Loucy (cell line): ENCODE measurements at regions not wholly inside any gene's neighbourhood (a gene's known extent, or its start where the extent isn't known, plus 50 kb on each side); places are given as distances from the start of the nearest gene placed in this dataset.

Experiments
- H2AFZ ChIP-seq: fragments of 200-600 bp; sonication (generic); 2 replicates; pipeline ENCODE4 v1.6.0; 2016; ENCODE audit warnings: antibody characterized with exemption, mild to moderate bottlenecking, low read length, moderate library complexity
- H3F3A ChIP-seq: fragments of 200-600 bp; 2 replicates; pipeline ENCODE4 v1.6.0; 2016; ENCODE audit warnings: antibody characterized with exemption, low read depth, mild to moderate bottlenecking
- H3K27me3 ChIP-seq: fragments of 200-600 bp; sonication (generic); 2 replicates; pipeline ENCODE4 v1.6.1; 2014; ENCODE audit warnings: low read length, mild to moderate bottlenecking; ENCODE audit not compliant: insufficient read depth, poor library complexity, severe bottlenecking
- H3K36me3 ChIP-seq: fragments of 200-600 bp; sonication (generic); 2 replicates; pipeline ENCODE4 v1.6.1; 2016; ENCODE audit warnings: low read length; ENCODE audit not compliant: insufficient read depth
- H3K4me1 ChIP-seq: fragments of 200-600 bp; sonication (generic); 2 replicates; pipeline ENCODE4 v1.5.1; 2014; ENCODE audit warnings: low read length, mild to moderate bottlenecking; ENCODE audit not compliant: insufficient read depth, poor library complexity, severe bottlenecking
- H3K4me2 ChIP-seq: fragments of 200-600 bp; sonication (generic); 2 replicates; pipeline ENCODE4 v1.6.0; 2014; ENCODE audit warnings: antibody characterized with exemption, low read length, low read depth, mild to moderate bottlenecking; ENCODE audit not compliant: poor library complexity, severe bottlenecking
- H3K4me3 ChIP-seq: fragments of 200-600 bp; sonication (generic); 2 replicates; pipeline ENCODE4 v1.5.1; 2014; ENCODE audit warnings: low read length, mild to moderate bottlenecking, mixed read lengths; ENCODE audit not compliant: poor library complexity, severe bottlenecking
- H3K79me2 ChIP-seq: fragments of 200-600 bp; sonication (generic); 2 replicates; pipeline ENCODE4 v1.6.1; 2014; ENCODE audit warnings: low read length; ENCODE audit not compliant: insufficient read depth
- H3K9ac ChIP-seq: fragments of 200-600 bp; sonication (generic); 2 replicates; pipeline ENCODE4 v1.6.0; 2014; ENCODE audit warnings: mild to moderate bottlenecking, low read depth, low read length, moderate library complexity; ENCODE audit not compliant: poor library complexity, severe bottlenecking
- H3K9me2 ChIP-seq: fragments of 200-600 bp; sonication (generic); replicated peaks from 2 replicates; pipeline ENCODE4 v1.6.1; 2016; ENCODE audit warnings: low read depth, low read length, mixed read lengths
- H3K9me3 ChIP-seq: fragments of 200-600 bp; sonication (generic); 2 replicates; pipeline ENCODE4 v1.6.1; 2014; ENCODE audit warnings: mild to moderate bottlenecking, antibody characterized with exemption, low read length, low read depth; ENCODE audit not compliant: insufficient read depth
- H4K20me1 ChIP-seq: fragments of 200-600 bp; sonication (generic); 2 replicates; pipeline ENCODE4 v1.6.0; 2014; ENCODE audit warnings: antibody characterized with exemption, low read length, mild to moderate bottlenecking; ENCODE audit not compliant: insufficient read depth, poor library complexity, severe bottlenecking
- EZH2phosphoT487 ChIP-seq: fragments of 200-600 bp; IDR thresholded peaks from 2 replicates; pipeline ENCODE4 v1.6.1; 2018; ENCODE audit warnings: antibody characterized with exemption, mild to moderate bottlenecking, moderate library complexity, borderline replicate concordance
- TF ChIP-seq, protein P1 (sequence below): fragments of 200-600 bp; sonication (generic); conservative IDR thresholded peaks from 2 replicates; pipeline ENCODE4 v1.5.1; 2014; ENCODE audit warnings: mild to moderate bottlenecking, antibody characterized with exemption, low read length

- H3K4me1 ChIP-seq: no peaks in the 10 kb centered on the region
- no peaks in the 10 kb centered on the region for H4K20me1 ChIP-seq
- no peak overlapping the region for H3K4me3 ChIP-seq
- H3K9me3 ChIP-seq: no peaks in the 10 kb centered on the region
- TF ChIP-seq EZH2phosphoT487: no peak
- TF ChIP-seq, protein P1, sequence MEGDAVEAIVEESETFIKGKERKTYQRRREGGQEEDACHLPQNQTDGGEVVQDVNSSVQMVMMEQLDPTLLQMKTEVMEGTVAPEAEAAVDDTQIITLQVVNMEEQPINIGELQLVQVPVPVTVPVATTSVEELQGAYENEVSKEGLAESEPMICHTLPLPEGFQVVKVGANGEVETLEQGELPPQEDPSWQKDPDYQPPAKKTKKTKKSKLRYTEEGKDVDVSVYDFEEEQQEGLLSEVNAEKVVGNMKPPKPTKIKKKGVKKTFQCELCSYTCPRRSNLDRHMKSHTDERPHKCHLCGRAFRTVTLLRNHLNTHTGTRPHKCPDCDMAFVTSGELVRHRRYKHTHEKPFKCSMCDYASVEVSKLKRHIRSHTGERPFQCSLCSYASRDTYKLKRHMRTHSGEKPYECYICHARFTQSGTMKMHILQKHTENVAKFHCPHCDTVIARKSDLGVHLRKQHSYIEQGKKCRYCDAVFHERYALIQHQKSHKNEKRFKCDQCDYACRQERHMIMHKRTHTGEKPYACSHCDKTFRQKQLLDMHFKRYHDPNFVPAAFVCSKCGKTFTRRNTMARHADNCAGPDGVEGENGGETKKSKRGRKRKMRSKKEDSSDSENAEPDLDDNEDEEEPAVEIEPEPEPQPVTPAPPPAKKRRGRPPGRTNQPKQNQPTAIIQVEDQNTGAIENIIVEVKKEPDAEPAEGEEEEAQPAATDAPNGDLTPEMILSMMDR: no peak
- no peaks in the 10 kb centered on the region for H3F3A ChIP-seq
- H2AFZ ChIP-seq: no peak overlapping the region
- no peaks in the 10 kb centered on the region for H3K27me3 ChIP-seq
- H3K9me2 ChIP-seq: no peaks in the 10 kb centered on the region
- no peaks in the 10 kb centered on the region for H3K36me3 ChIP-seq
- H3K4me2 ChIP-seq: no peak overlapping the region
- H3K79me2 ChIP-seq: no peaks in the 10 kb centered on the region
- no peak overlapping the region for H3K9ac ChIP-seq
Observed at GRCh38 chr1:83543222-83543973, 455.5 kb downstream of the TTLL7 start.

DNA sequence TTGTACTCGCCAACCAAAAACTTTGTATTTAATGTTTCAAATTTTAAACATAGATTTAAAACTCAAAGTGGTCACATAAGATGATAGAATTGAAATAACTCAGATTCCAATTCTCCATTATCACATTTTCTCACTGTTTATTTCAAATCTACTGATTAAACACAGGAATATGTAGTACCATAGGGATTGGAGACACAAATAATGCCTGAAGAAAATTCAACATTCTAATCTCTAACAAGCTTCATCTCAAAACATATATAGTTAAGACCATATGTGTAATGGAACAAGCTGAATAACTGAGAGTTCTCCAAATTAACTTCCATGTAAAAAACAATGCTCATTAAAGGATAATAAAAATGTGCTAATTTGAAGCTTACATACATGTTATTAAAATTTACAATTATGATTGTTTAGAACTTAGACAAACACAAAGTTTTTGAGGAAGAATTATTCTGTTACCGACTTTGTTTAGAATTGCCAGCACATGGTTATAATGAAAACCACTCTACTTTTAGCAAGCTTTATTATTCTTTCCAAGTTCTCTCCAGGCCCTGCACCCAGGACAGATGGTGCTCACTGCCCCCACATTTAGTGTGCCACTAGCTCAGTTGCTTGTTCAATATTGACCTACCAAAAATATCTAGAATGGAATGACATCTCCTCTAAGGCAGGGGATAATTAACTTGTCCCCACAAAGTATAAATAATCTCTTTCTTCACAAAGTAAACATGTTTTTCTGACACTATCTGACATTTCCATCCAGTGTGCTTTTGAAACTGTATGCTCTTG is 467.2 kb downstream of the TTLL7 start:
- Histone ChIP-seq H3K79me2 (no peaks in the 10 kb centered on the region), H3K27me3 (no peaks in the 10 kb centered on the region), H3K9me3 (no peaks in the 10 kb centered on the region), H3F3A (no peaks in the 10 kb centered on the region), H3K4me2 (no peak overlapping the region), H3K9ac (no peak overlapping the region), H3K9me2 (no peaks in the 10 kb centered on the region), H3K4me1 (no peaks in the 10 kb centered on the region), H3K36me3 (no peaks in the 10 kb centered on the region), H3K4me3 (no peak overlapping the region), H2AFZ (no peak overlapping the region), H4K20me1 (no peaks in the 10 kb centered on the region)
- TF ChIP-seq EZH2phosphoT487: no peak
- TF ChIP-seq, protein P1: no peak

DNA sequence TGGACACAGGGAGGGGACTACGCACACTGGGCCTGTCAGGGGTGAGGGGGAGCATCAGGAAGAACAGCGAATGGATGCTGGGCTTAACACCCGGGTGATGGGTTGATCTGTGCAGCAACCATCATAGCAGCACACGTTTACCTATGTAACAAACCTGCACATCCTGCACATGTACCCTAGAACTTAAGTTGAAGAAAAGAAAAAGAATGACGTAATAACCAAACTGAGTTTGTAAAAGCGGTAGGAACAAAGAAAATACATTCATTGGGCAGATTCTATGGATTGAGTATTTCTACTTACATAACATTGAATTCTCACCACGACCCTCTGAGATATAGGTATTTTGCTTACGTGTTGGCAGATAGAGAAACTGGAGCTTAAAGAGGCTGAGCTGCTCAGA is 468.4 kb downstream of the TTLL7 start:
- no peaks in the 10 kb centered on the region for H4K20me1 ChIP-seq
- no peaks in the 10 kb centered on the region for H3K36me3 ChIP-seq
- H3F3A ChIP-seq: no peaks in the 10 kb centered on the region
- no peaks in the 10 kb centered on the region for H3K79me2 ChIP-seq
- no peaks in the 10 kb centered on the region for H3K27me3 ChIP-seq
- H2AFZ ChIP-seq: no peak overlapping the region
- TF ChIP-seq, protein P1: no peak
- no peak for TF ChIP-seq EZH2phosphoT487
- H3K9me3 ChIP-seq: no peaks in the 10 kb centered on the region
- H3K4me3 ChIP-seq: no peak overlapping the region
- H3K4me1 ChIP-seq: no peaks in the 10 kb centered on the region
- no peak overlapping the region for H3K9ac ChIP-seq
- no peaks in the 10 kb centered on the region for H3K9me2 ChIP-seq
- H3K4me2 ChIP-seq: no peak overlapping the region
